NT2/D1 (cell line): ENCODE measurements at regions not wholly inside any gene's neighbourhood (a gene's known extent, or its start where the extent isn't known, plus 50 kb on each side); places are given as distances from the start of the nearest gene placed in this dataset.

Experiments
- DNase-seq: peaks from one replicate; pipeline ENCODE4 v3.0.0-alpha.2; 2011; ENCODE audit warnings: low read depth, low spot score
- H3K27me3 ChIP-seq: 2 replicates; pipeline ENCODE4 v1.6.0; 2011; ENCODE audit warnings: mild to moderate bottlenecking; ENCODE audit not compliant: insufficient read length, insufficient read depth
- H3K36me3 ChIP-seq: 2 replicates; pipeline ENCODE4 v1.6.1; 2011; ENCODE audit warnings: mild to moderate bottlenecking, low read length, mixed read lengths; ENCODE audit not compliant: insufficient read depth, insufficient read length
- H3K4me1 ChIP-seq: 2 replicates; pipeline ENCODE4 v1.5.1; 2011; ENCODE audit not compliant: insufficient read depth, insufficient read length
- H3K4me3 ChIP-seq: 2 replicates; pipeline ENCODE4 v1.5.1; 2011; ENCODE audit warnings: low read depth; ENCODE audit not compliant: insufficient read length
- H3K9ac ChIP-seq: 2 replicates; pipeline ENCODE4 v1.6.0; 2011; ENCODE audit warnings: low read depth; ENCODE audit not compliant: insufficient read length
- H3K9me3 ChIP-seq: 2 replicates; pipeline ENCODE4 v1.5.1; 2011; ENCODE audit warnings: mild to moderate bottlenecking, low read length; ENCODE audit not compliant: insufficient read depth
- SUZ12 ChIP-seq: IDR thresholded peaks from 2 replicates; pipeline ENCODE4 v1.6.1; 2011; ENCODE audit not compliant: insufficient read length, insufficient read depth; ENCODE audit errors: extremely low read depth
- YY1 ChIP-seq: IDR thresholded peaks from 2 replicates; pipeline ENCODE4 v1.6.1; 2011; ENCODE audit not compliant: insufficient read length, insufficient read depth
- ZNF274 ChIP-seq: IDR thresholded peaks from 2 replicates; pipeline ENCODE4 v1.6.1; 2011; ENCODE audit warnings: mild to moderate bottlenecking, low read depth, low read length

- H3K4me1 ChIP-seq: no peaks in the 10 kb centered on the region
- DNase-seq: no peak
Measured at GRCh38 chr2:53098696-53099078, 668.9 kb upstream of the CHAC2 start.

GRCh38 chr2:53096351-53096750, 671.3 kb upstream of the CHAC2 start:
- no peak overlapping the region for H3K9ac ChIP-seq
- no peak for DNase-seq
- no peaks in the 10 kb centered on the region for H3K27me3 ChIP-seq
- no peak for TF ChIP-seq ZNF274
- TF ChIP-seq YY1: no peak
- no peak for TF ChIP-seq SUZ12
- no peak overlapping the region for H3K4me3 ChIP-seq
- H3K4me1 ChIP-seq: no peaks in the 10 kb centered on the region
- no peaks in the 10 kb centered on the region for H3K9me3 ChIP-seq
- H3K36me3 ChIP-seq: no peaks in the 10 kb centered on the region

More at GRCh38 chr2:53098696-53099078, 668.9 kb upstream of the CHAC2 start:
- no peaks in the 10 kb centered on the region for H3K27me3 ChIP-seq
- TF ChIP-seq SUZ12 (no peak), YY1 (no peak), ZNF274 (no peak)
- no peaks in the 10 kb centered on the region for H3K9me3 ChIP-seq
- H3K9ac ChIP-seq: no peak overlapping the region
- H3K36me3 ChIP-seq: no peaks in the 10 kb centered on the region
- H3K4me3 ChIP-seq: no peak overlapping the region

- no peak overlapping the region for H3K4me3 ChIP-seq
- no peaks in the 10 kb centered on the region for H3K9me3 ChIP-seq
- H3K9ac ChIP-seq: no peak overlapping the region
- no peak for TF ChIP-seq SUZ12
- no peak for TF ChIP-seq ZNF274
- no peak for TF ChIP-seq YY1
- no peaks in the 10 kb centered on the region for H3K27me3 ChIP-seq
- DNase-seq: no peak
- no peaks in the 10 kb centered on the region for H3K36me3 ChIP-seq
- H3K4me1 ChIP-seq: no peaks in the 10 kb centered on the region
Measured at GRCh38 chr2:53095664-53096063, 671.9 kb upstream of the CHAC2 start.

- Histone ChIP-seq H3K4me1 (no peaks in the 10 kb centered on the region), H3K27me3 (no peaks in the 10 kb centered on the region), H3K4me3 (no peak overlapping the region), H3K36me3 (no peaks in the 10 kb centered on the region), H3K9ac (no peak overlapping the region), H3K9me3 (no peaks in the 10 kb centered on the region)
- DNase-seq: no peak
- no peak for TF ChIP-seq YY1
Measured at GRCh38 chr2:53095227-53095626, 672.4 kb upstream of the CHAC2 start.

- H3K27me3 ChIP-seq: no peaks in the 10 kb centered on the region
- no peaks in the 10 kb centered on the region for H3K4me1 ChIP-seq
- no peak overlapping the region for H3K4me3 ChIP-seq
- no peak overlapping the region for H3K9ac ChIP-seq
- no peaks in the 10 kb centered on the region for H3K9me3 ChIP-seq
- no peak for DNase-seq
- no peaks in the 10 kb centered on the region for H3K36me3 ChIP-seq
- no peak for TF ChIP-seq ZNF274
Measured at GRCh38 chr2:53093355-53093754, 674.2 kb upstream of the CHAC2 start.

- H3K9ac ChIP-seq: no peak overlapping the region
- DNase-seq: no peak
- no peak for TF ChIP-seq YY1
- no peak for TF ChIP-seq ZNF274
- TF ChIP-seq SUZ12: no peak
Measured at GRCh38 chr2:53091183-53091582, 676.4 kb upstream of the CHAC2 start.

GRCh38 chr2:53087874-53088461, 679.6 kb upstream of the CHAC2 start:
- no peaks in the 10 kb centered on the region for H3K27me3 ChIP-seq
- H3K4me1 ChIP-seq: no peaks in the 10 kb centered on the region
- H3K36me3 ChIP-seq: no peaks in the 10 kb centered on the region
- no peak overlapping the region for H3K4me3 ChIP-seq
- no peak overlapping the region for H3K9ac ChIP-seq
- H3K9me3 ChIP-seq: no peaks in the 10 kb centered on the region
- TF ChIP-seq SUZ12: no peak
- TF ChIP-seq ZNF274: no peak
- no peak for TF ChIP-seq YY1
- DNase-seq: no peak

More at GRCh38 chr2:53091183-53091582, 676.4 kb upstream of the CHAC2 start:
- Histone ChIP-seq H3K9me3 (no peaks in the 10 kb centered on the region), H3K36me3 (no peaks in the 10 kb centered on the region), H3K27me3 (no peaks in the 10 kb centered on the region), H3K4me3 (no peak overlapping the region), H3K4me1 (no peaks in the 10 kb centered on the region)
